Endodermal cell (in vitro differentiated cells): ENCODE measurements at regions not wholly inside any gene's neighbourhood (a gene's known extent, or its start where the extent isn't known, plus 50 kb on each side); places are given as distances from the start of the nearest gene placed in this dataset.

Experiments
- DNase-seq: peaks from one replicate; pipeline ENCODE4 v3.0.0-alpha.2; 2017
- H3K27ac ChIP-seq: 2 replicates; pipeline ENCODE4 v1.5.1; 2013; ENCODE audit warnings: mild to moderate bottlenecking, low read depth, low read length, moderate library complexity
- H3K27me3 ChIP-seq: 2 replicates; pipeline ENCODE4 v1.6.1; 2013; ENCODE audit warnings: mild to moderate bottlenecking, low read length, moderate library complexity; ENCODE audit not compliant: insufficient read depth, control insufficient read depth, poor library complexity, severe bottlenecking
- H3K36me3 ChIP-seq: 2 replicates; pipeline ENCODE4 v1.7.0; 2013; ENCODE audit warnings: mild to moderate bottlenecking, low read length, moderate library complexity; ENCODE audit not compliant: control insufficient read depth, insufficient read depth
- H3K4me1 ChIP-seq: one replicate; pipeline ENCODE4 v1.7.0; 2013; ENCODE audit warnings: low read length; ENCODE audit not compliant: control insufficient read depth, insufficient read depth
- H3K4me3 ChIP-seq: 2 replicates; pipeline ENCODE4 v1.5.1; 2013; ENCODE audit warnings: mild to moderate bottlenecking, low read length, moderate library complexity
- H3K9ac ChIP-seq: 2 replicates; pipeline ENCODE4 v1.6.1; 2013; ENCODE audit warnings: mild to moderate bottlenecking, low read length, moderate library complexity; ENCODE audit not compliant: poor library complexity, severe bottlenecking; ENCODE audit errors: extremely low read depth
- H3K9me3 ChIP-seq: 2 replicates; pipeline ENCODE4 v1.6.1; 2013; ENCODE audit warnings: mild to moderate bottlenecking, low read length, moderate library complexity; ENCODE audit not compliant: control insufficient read depth
- H3K27ac Mint-ChIP-seq: 2 replicates; pipeline ENCODE4 v1.8.0; 2020; ENCODE audit warnings: mixed read lengths
- H3K27me3 Mint-ChIP-seq: 2 replicates; pipeline ENCODE4 v1.8.0; 2021; ENCODE audit warnings: mild to moderate bottlenecking, mixed read lengths; ENCODE audit not compliant: insufficient read depth
- H3K36me3 Mint-ChIP-seq: 2 replicates; pipeline ENCODE4 v1.8.0; 2020; ENCODE audit warnings: low read depth, mixed read lengths
- H3K4me1 Mint-ChIP-seq: 2 replicates; pipeline ENCODE4 v1.8.0; 2020; ENCODE audit warnings: mixed read lengths
- H3K4me3 Mint-ChIP-seq: 2 replicates; pipeline ENCODE4 v1.8.0; 2020; ENCODE audit warnings: mild to moderate bottlenecking, moderate library complexity, mixed read lengths
- H3K9me3 Mint-ChIP-seq: 2 replicates; pipeline ENCODE4 v1.8.0; 2020; ENCODE audit warnings: mild to moderate bottlenecking, mixed read lengths
- WGBS, 2 experiments: methylation state at CpG; one replicate each; pipeline versions ENCODE4 v1.1.5 to v1.1.7; 2013; ENCODE audit warnings: missing lambda C conversion rate in 2 of 2, mixed read lengths in 1 of 2; ENCODE audit not compliant: insufficient coverage in 1 of 2, insufficient read length in 1 of 2; 5-methylcytosine and 5-hydroxymethylcytosine counted together
- TF ChIP-seq, protein P1 (sequence below): fragments of 200-600 bp; sonication (generic); conservative IDR thresholded peaks from 2 replicates; pipeline ENCODE4 v1.5.0; 2021; ENCODE audit warnings: antibody characterized with exemption, mild to moderate bottlenecking

DNA sequence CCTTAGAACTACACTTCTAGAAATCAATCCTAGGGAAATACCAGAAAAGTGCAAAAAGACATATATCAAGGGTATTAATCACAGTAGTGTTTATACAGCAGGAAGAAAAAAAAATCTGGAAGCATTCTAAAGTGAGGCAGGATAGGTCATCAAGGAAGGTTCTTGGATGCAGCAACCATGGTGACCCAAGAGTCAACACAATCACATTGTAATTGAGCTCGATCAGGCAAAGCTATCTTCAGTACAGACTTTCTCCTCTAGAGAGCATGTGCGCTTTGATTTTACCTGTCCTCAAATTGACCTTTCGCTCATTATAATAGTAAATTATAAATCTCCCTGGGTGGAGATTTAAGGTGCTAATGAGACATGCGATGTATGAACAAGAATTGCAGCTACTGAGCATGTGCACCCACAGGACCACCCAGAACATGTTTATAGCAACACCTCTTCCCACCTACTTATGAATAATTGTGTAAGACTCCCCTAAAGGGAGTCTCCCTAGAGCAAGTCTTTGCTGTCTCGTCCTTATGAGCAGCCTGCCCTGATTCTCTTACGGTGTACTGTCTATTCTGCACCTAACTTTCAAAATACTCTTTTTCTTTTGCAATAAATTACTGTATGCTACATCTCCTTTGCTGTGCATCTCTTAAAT is 297.7 kb downstream of the ATPSCKMT start:
- Histone ChIP-seq H3K36me3 (no peaks in the 10 kb centered on the region), H3K4me3 (no peak overlapping the region), H3K27me3 (no peaks in the 10 kb centered on the region), H3K9me3 (peaks cover 37% of the 10 kb centered on the region), H3K4me1 (peaks cover 12% of the 10 kb centered on the region), H3K27ac (no peak overlapping the region), H3K9ac (no peak overlapping the region)
- no peak for DNase-seq
- TF ChIP-seq, protein P1, sequence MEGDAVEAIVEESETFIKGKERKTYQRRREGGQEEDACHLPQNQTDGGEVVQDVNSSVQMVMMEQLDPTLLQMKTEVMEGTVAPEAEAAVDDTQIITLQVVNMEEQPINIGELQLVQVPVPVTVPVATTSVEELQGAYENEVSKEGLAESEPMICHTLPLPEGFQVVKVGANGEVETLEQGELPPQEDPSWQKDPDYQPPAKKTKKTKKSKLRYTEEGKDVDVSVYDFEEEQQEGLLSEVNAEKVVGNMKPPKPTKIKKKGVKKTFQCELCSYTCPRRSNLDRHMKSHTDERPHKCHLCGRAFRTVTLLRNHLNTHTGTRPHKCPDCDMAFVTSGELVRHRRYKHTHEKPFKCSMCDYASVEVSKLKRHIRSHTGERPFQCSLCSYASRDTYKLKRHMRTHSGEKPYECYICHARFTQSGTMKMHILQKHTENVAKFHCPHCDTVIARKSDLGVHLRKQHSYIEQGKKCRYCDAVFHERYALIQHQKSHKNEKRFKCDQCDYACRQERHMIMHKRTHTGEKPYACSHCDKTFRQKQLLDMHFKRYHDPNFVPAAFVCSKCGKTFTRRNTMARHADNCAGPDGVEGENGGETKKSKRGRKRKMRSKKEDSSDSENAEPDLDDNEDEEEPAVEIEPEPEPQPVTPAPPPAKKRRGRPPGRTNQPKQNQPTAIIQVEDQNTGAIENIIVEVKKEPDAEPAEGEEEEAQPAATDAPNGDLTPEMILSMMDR = no peak
- H3K27ac Mint-ChIP-seq = no peak overlapping the region
- WGBS, 2 experiments = 76 to 100% methylated on average over 3 to 6 of the region's 6 CpGs
- H3K27me3 Mint-ChIP-seq = no peaks in the 10 kb centered on the region
- peaks cover 18% of the 10 kb centered on the region for H3K9me3 Mint-ChIP-seq
- no peak overlapping the region for H3K4me3 Mint-ChIP-seq
- H3K4me1 Mint-ChIP-seq = peaks cover 31% of the 10 kb centered on the region
- H3K36me3 Mint-ChIP-seq = peaks cover 2% of the 10 kb centered on the region

GRCh38 chr5:9947944-9948343 is 301.7 kb downstream of the ATPSCKMT start:
- peaks cover 12% of the 10 kb centered on the region for H3K4me1 ChIP-seq
- H3K36me3 ChIP-seq = no peaks in the 10 kb centered on the region
- TF ChIP-seq, protein P1 = no peak
- H3K27me3 ChIP-seq = no peaks in the 10 kb centered on the region
- Mint-ChIP-seq H3K4me3 (no peak overlapping the region), H3K27ac (no peak overlapping the region), H3K4me1 (peaks cover 22% of the 10 kb centered on the region), H3K9me3 (peaks cover 13% of the 10 kb centered on the region), H3K27me3 (no peaks in the 10 kb centered on the region), H3K36me3 (peaks cover 2% of the 10 kb centered on the region)
- no peak overlapping the region for H3K9ac ChIP-seq
- 84 to 91% methylated on average over 5 of the region's 5 CpGs for WGBS, 2 experiments
- H3K9me3 ChIP-seq = peaks cover 31% of the 10 kb centered on the region
- H3K27ac ChIP-seq = no peak overlapping the region
- no peak for DNase-seq
- H3K4me3 ChIP-seq = no peak overlapping the region

- no peaks in the 10 kb centered on the region for H3K27me3 ChIP-seq
Measured at GRCh38 chr5:9947225-9947714, 302.4 kb downstream of the ATPSCKMT start.

More at GRCh38 chr5:9947225-9947714, 302.4 kb downstream of the ATPSCKMT start:
- Histone ChIP-seq H3K4me1 (peaks cover 12% of the 10 kb centered on the region), H3K9ac (no peak overlapping the region), H3K9me3 (peaks cover 24% of the 10 kb centered on the region), H3K27ac (no peak overlapping the region), H3K36me3 (no peaks in the 10 kb centered on the region), H3K4me3 (no peak overlapping the region)
- H3K4me3 Mint-ChIP-seq = no peak overlapping the region
- no peaks in the 10 kb centered on the region for H3K36me3 Mint-ChIP-seq
- no peak overlapping the region for H3K27ac Mint-ChIP-seq
- peaks cover 7% of the 10 kb centered on the region for H3K9me3 Mint-ChIP-seq
- TF ChIP-seq, protein P1 = no peak
- no peak for DNase-seq
- WGBS, 2 experiments = 89 to 92% methylated on average over 6 of the region's 6 CpGs
- H3K4me1 Mint-ChIP-seq = peaks cover 22% of the 10 kb centered on the region
- no peaks in the 10 kb centered on the region for H3K27me3 Mint-ChIP-seq
